ENCODE measurements at regions not wholly inside any gene's neighbourhood (a gene's known extent, or its start where the extent isn't known, plus 50 kb on each side); places are given as distances from the start of the nearest gene placed in this dataset.
"Not testable (repeated sequence)": the region's sequence is repeated elsewhere in the genome, so short reads cannot be mapped to it uniquely, and the experiment has no call there.

DNA sequence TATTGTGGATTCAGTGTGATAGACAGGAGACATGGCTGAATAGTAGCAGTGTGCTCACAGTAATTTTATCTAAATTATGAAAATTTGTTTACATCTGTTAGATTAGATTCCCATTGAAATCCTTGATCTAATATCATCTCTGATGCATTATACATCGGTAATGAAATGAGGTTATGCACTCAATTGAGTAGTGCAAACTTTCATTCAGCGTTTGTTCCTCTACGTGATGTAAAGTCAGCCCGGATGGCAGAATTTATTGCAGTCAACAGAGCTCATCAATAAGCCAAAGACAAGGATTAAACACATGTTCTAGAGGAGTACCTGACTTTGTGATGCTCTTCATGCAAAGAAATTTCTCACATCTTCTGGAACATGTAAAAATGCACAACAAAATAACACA lies 549.2 kb downstream of the GOLGA6L6 start:
- TF ChIP-seq, protein P1, sequence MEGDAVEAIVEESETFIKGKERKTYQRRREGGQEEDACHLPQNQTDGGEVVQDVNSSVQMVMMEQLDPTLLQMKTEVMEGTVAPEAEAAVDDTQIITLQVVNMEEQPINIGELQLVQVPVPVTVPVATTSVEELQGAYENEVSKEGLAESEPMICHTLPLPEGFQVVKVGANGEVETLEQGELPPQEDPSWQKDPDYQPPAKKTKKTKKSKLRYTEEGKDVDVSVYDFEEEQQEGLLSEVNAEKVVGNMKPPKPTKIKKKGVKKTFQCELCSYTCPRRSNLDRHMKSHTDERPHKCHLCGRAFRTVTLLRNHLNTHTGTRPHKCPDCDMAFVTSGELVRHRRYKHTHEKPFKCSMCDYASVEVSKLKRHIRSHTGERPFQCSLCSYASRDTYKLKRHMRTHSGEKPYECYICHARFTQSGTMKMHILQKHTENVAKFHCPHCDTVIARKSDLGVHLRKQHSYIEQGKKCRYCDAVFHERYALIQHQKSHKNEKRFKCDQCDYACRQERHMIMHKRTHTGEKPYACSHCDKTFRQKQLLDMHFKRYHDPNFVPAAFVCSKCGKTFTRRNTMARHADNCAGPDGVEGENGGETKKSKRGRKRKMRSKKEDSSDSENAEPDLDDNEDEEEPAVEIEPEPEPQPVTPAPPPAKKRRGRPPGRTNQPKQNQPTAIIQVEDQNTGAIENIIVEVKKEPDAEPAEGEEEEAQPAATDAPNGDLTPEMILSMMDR (IDR thresholded peaks at IDR 0.05; ENCODE audit: low read depth, low read length, missing control alignments), result no peak
- DNase-seq (ENCODE audit: extremely low read depth, low read depth), result no peak
- no peak overlapping the region for H3K4me3 ChIP-seq (replicated peaks; ENCODE audit: low read depth, low read length)

- no peak for DNase-seq (ENCODE audit: extremely low read depth, low read depth)
These were observed 553.4 kb downstream of the GOLGA6L6 start for GRCh38 chr15:19988094-19988660.

GRCh38 chr15:19987389-19988048 lies 554.1 kb downstream of the GOLGA6L6 start:
- no peak overlapping the region for H3K4me3 ChIP-seq (replicated peaks; ENCODE audit: low read depth, low read length)
- no peak for DNase-seq (ENCODE audit: extremely low read depth, low read depth)
- TF ChIP-seq, protein P1 (IDR thresholded peaks at IDR 0.05; ENCODE audit: low read depth, low read length, missing control alignments), result no peak

More at GRCh38 chr15:19988094-19988660, 553.4 kb downstream of the GOLGA6L6 start:
- H3K4me3 ChIP-seq (replicated peaks; ENCODE audit: low read depth, low read length), result no peak overlapping the region
- TF ChIP-seq, protein P1 (IDR thresholded peaks at IDR 0.05; ENCODE audit: low read depth, low read length, missing control alignments), result no peak

- no peak overlapping the region for H3K4me3 ChIP-seq (replicated peaks; ENCODE audit: low read depth, low read length)
- TF ChIP-seq, protein P1 (IDR thresholded peaks at IDR 0.05; ENCODE audit: low read depth, low read length, missing control alignments), result no peak
- DNase-seq (ENCODE audit: extremely low read depth, low read depth), result no peak
These were observed 557.5 kb downstream of the GOLGA6L6 start for GRCh38 chr15:19984101-19984500.

GRCh38 chr15:19974998-19975397 lies 566.6 kb downstream of the GOLGA6L6 start:
- TF ChIP-seq, protein P1 (IDR thresholded peaks at IDR 0.05; ENCODE audit: low read depth, low read length, missing control alignments), result no peak
- H3K4me3 ChIP-seq (replicated peaks; ENCODE audit: low read depth, low read length), result no peak overlapping the region
- DNase-seq (ENCODE audit: extremely low read depth, low read depth), result no peak

- TF ChIP-seq, protein P1 (IDR thresholded peaks at IDR 0.05; ENCODE audit: low read depth, low read length, missing control alignments), result no peak
- H3K4me3 ChIP-seq (replicated peaks; ENCODE audit: low read depth, low read length), result no peak overlapping the region
- no peak for DNase-seq (ENCODE audit: extremely low read depth, low read depth)
These were observed 567.9 kb downstream of the GOLGA6L6 start for GRCh38 chr15:19973718-19974117.

DNA sequence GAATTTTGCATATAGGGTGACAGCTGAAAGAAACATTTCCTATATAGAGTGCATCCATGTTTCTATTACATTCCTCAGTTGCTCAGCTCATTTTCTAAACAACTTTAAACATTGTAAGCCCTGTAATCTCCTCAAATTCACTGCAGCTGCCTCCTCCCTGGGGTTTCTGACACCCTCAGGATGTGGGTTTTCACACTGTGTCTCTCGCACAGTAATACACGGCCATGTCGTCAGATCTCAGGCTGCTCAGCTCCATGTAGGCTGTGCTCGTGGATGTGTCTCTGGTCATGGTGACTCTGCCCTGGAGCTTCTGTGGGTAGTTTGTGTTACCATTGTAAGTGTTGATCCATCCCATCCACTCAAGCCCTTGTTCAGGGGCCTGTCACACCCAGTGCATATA lies 569.0 kb downstream of the GOLGA6L6 start:
- not testable (repeated sequence) for H3K4me3 ChIP-seq (replicated peaks; ENCODE audit: low read depth, low read length); DNase-seq (ENCODE audit: extremely low read depth, low read depth)

DNA sequence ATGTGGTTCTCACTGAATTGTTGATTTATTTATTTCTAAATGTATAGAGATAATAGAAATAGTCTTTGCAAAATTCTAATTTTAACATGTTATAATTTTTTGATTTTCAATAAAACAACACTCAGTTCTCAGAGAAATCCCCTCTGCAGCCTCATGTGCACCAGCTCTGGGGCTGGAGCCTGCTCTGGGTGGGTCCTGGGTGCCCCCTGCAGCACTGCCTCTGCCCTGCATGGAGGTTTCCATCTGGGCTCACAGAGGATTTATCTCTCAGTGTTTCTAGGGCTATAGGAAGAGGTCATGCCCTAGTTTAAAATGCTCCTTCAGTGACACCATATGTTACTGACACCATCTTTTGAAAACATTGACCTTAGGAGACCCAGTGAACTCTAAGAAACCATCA lies 576.0 kb downstream of the GOLGA6L6 start:
- not testable (repeated sequence) for DNase-seq (ENCODE audit: extremely low read depth, low read depth); H3K4me3 ChIP-seq (replicated peaks; ENCODE audit: low read depth, low read length)

DNA sequence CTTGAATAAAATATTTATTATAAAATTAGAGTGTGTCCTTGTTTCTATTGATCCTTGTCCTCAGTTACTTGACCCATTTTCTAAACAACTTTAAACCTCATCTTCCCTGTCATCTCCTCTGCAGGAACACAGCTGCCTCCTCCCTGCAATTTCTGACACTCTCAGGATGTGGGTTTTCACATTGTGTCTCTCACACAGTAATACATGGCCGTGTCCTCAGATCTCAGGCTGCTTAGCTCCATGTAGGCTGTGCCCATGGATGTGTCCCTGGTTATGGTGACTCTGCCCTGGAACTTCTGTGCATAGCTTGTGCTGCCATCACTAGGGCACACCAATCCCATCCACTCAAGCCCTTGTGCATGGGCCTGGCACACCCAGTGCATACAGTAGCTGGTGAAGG lies 577.1 kb downstream of the GOLGA6L6 start:
- not testable (repeated sequence) for H3K4me3 ChIP-seq (replicated peaks; ENCODE audit: low read depth, low read length); DNase-seq (ENCODE audit: extremely low read depth, low read depth)

Measured in HFF-Myc (cell line).